ENCODE measurements at regions not wholly inside any gene's neighbourhood (a gene's known extent, or its start where the extent isn't known, plus 50 kb on each side); places are given as distances from the start of the nearest gene placed in this dataset.

DNA sequence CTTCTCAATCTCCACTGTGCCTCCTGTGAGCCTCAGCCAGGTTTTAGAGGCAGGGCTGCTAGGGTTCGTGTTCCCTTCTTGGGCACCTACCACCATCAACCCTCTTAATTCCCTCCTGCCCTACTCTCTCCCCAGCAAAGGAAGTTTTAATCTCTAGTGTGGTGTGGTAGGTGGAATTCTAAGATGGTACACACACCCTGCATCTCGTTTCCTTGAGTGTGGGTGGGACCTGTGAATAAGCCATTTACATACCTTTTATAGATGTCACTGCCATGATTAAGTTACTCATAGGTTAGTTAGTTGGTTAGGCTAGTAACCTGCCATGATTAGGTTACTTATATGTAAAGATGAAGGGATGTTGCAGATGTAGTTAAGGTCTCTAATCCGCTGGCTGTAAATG lies 114.8 kb upstream of the VRK1 start:
- TF ChIP-seq, protein P1, sequence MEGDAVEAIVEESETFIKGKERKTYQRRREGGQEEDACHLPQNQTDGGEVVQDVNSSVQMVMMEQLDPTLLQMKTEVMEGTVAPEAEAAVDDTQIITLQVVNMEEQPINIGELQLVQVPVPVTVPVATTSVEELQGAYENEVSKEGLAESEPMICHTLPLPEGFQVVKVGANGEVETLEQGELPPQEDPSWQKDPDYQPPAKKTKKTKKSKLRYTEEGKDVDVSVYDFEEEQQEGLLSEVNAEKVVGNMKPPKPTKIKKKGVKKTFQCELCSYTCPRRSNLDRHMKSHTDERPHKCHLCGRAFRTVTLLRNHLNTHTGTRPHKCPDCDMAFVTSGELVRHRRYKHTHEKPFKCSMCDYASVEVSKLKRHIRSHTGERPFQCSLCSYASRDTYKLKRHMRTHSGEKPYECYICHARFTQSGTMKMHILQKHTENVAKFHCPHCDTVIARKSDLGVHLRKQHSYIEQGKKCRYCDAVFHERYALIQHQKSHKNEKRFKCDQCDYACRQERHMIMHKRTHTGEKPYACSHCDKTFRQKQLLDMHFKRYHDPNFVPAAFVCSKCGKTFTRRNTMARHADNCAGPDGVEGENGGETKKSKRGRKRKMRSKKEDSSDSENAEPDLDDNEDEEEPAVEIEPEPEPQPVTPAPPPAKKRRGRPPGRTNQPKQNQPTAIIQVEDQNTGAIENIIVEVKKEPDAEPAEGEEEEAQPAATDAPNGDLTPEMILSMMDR (conservative IDR thresholded peaks at IDR 0.05; ENCODE audit: low read length) = no peak
- TF ChIP-seq EZH2phosphoT487 (IDR thresholded peaks at IDR 0.05; ENCODE audit: borderline replicate concordance) = no peak
